GM21423 (cell line): ENCODE measurements at regions not wholly inside any gene's neighbourhood (a gene's known extent, or its start where the extent isn't known, plus 50 kb on each side); places are given as distances from the start of the nearest gene placed in this dataset.
"Not testable (repeated sequence)": the region's sequence is repeated elsewhere in the genome, so short reads cannot be mapped to it uniquely, and the experiment has no call there.

Source experiments
- ATAC-seq: cut with Tn5 transposase; IDR thresholded peaks from one replicate; pipeline ENCODE4 v1.9.1; 2021; ENCODE audit warnings: mild to moderate bottlenecking, moderate library complexity; ENCODE audit not compliant: unreplicated experiment

- ATAC-seq = no peak
Measured at GRCh38 chr3:81887448-81887847, 126.0 kb upstream of the GBE1 start.

- ATAC-seq = no peak
Measured at GRCh38 chr3:81886081-81886480, 124.6 kb upstream of the GBE1 start.

- no peak for ATAC-seq
Measured at GRCh38 chr3:81884791-81885190, 123.3 kb upstream of the GBE1 start.

- no peak for ATAC-seq
Measured at GRCh38 chr3:81876826-81877225, 115.4 kb upstream of the GBE1 start.

- ATAC-seq = no peak
Measured at GRCh38 chr3:81874738-81875137, 113.3 kb upstream of the GBE1 start.

- no peak for ATAC-seq
Measured at GRCh38 chr3:81872566-81872965, 111.1 kb upstream of the GBE1 start.

GRCh38 chr3:81871358-81872155 lies 110.1 kb upstream of the GBE1 start:
- ATAC-seq = no peak

- no peak for ATAC-seq
Measured at GRCh38 chr3:81869382-81869781, 107.9 kb upstream of the GBE1 start.

GRCh38 chr3:81868597-81868996 lies 107.2 kb upstream of the GBE1 start:
- ATAC-seq = no peak

- ATAC-seq = no peak
Measured at GRCh38 chr3:81867875-81868274, 106.4 kb upstream of the GBE1 start.

- ATAC-seq = not testable (repeated sequence)
Measured at GRCh38 chr3:81865164-81865563, 103.7 kb upstream of the GBE1 start.

GRCh38 chr3:81864272-81864671 lies 102.8 kb upstream of the GBE1 start:
- ATAC-seq = no peak

GRCh38 chr3:81863756-81864155 lies 102.3 kb upstream of the GBE1 start:
- no peak for ATAC-seq

GRCh38 chr3:81861593-81861992 lies 100.1 kb upstream of the GBE1 start:
- ATAC-seq = no peak

- no peak for ATAC-seq
Measured at GRCh38 chr3:81859524-81859923, 98.1 kb upstream of the GBE1 start.

- ATAC-seq = no peak
Measured at GRCh38 chr3:81853431-81853830, 92.0 kb upstream of the GBE1 start.

GRCh38 chr3:81851176-81851575 lies 89.7 kb upstream of the GBE1 start:
- no peak for ATAC-seq

GRCh38 chr3:81846988-81847387 lies 85.5 kb upstream of the GBE1 start:
- no peak for ATAC-seq

GRCh38 chr3:81841540-81841939 lies 80.1 kb upstream of the GBE1 start:
- ATAC-seq = no peak

- no peak for ATAC-seq
Measured at GRCh38 chr3:81839504-81840094, 78.2 kb upstream of the GBE1 start.

- no peak for ATAC-seq
Measured at GRCh38 chr3:81838457-81838856, 77.0 kb upstream of the GBE1 start.

GRCh38 chr3:81837071-81837593 lies 75.7 kb upstream of the GBE1 start:
- no peak for ATAC-seq
